B cell (primary cell): ENCODE measurements at regions not wholly inside any gene's neighbourhood (a gene's known extent, or its start where the extent isn't known, plus 50 kb on each side); places are given as distances from the start of the nearest gene placed in this dataset.

Source experiments
- CTCF ChIP-seq: fragments of 200-600 bp; IDR thresholded peaks from one replicate; pipeline ENCODE4 v1.8.0; 2022; ENCODE audit warnings: antibody characterized with exemption, mild to moderate bottlenecking
- EZH2 ChIP-seq: IDR thresholded peaks from 2 replicates; pipeline ENCODE4 v1.6.1; 2012; ENCODE audit warnings: borderline replicate concordance, low read depth, mild to moderate bottlenecking, moderate library complexity, low read length; ENCODE audit not compliant: insufficient read depth, poor library complexity, severe bottlenecking

DNA sequence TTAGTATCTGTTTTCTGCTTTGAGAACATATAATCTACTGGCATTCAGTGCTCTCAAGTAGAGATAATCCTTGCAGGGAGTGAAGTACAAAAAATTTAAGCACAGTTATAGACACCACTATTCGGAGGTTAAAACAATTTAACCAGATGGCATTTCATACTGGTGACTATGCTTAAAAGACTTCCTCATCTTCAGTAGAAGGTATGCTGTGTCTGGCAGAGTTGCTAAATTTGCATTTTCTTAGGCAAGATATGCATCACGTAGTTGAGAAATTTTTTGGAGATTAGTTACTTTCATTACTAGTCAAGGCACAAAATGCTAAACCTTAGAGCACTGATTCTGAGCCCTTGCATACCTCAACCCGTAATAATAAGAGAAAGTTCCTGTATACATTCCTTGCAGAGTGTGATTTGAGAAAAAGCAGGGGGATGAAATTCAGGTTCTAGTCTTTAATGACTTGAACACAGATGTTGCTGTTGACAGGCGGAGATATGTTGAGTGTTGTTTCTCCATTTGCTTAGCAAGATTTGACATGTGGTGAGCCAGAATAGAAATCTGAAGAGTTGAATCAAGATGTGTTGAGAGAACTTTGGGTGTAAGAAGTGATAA lies 70.8 kb upstream of the STARD4 start:
- TF ChIP-seq CTCF (no peak), EZH2 (no peak)
